DMS79 treated with DMSO at 0.1 percent for 48 hours (cell line): ENCODE measurements at regions not wholly inside any gene's neighbourhood (a gene's known extent, or its start where the extent isn't known, plus 50 kb on each side); places are given as distances from the start of the nearest gene placed in this dataset.
"Not testable (repeated sequence)": the region's sequence is repeated elsewhere in the genome, so short reads cannot be mapped to it uniquely, and the experiment has no call there.

ENCODE experiments used
- DNase-seq: peaks from one replicate; lab custom pipeline; 2025; lab: John Stamatoyannopoulos, UW

DNA sequence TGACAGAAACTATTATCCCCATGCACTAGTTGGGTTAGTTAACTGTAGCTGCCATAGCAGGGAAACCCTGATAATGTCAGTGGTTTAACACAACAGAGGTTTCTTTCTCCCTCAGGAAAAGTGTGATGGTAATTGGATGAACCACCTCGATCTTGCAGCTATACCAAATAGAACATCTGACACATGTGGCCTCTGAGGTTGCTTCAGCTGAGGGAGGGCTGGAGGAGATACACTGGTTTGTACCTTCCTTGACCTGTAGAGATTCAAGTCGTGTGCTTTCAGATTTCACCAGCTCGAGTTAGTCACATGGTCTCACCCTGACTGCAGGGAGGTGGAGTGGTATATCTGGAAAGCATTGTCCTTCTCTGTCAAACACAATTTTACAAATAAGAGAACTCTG is 147.2 kb upstream of the SFRP2 start:
- DNase-seq = no peak

DNA sequence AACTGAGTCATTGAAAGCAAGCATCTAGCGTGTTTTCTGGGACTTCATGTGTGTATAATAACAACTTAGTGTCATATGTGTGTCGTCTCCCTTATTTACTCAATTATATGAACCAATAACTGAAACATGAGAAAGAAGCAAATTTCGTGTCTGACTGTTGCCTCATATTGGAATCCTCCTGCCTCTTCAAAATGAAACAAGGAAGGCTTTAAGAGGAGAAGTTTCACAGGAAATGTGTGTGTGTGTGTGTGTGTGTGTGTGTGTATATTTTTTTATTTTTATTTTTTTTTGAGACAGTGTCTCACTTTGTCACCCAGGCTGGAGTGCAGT is 145.8 kb upstream of the SFRP2 start:
- no peak for DNase-seq

DNA sequence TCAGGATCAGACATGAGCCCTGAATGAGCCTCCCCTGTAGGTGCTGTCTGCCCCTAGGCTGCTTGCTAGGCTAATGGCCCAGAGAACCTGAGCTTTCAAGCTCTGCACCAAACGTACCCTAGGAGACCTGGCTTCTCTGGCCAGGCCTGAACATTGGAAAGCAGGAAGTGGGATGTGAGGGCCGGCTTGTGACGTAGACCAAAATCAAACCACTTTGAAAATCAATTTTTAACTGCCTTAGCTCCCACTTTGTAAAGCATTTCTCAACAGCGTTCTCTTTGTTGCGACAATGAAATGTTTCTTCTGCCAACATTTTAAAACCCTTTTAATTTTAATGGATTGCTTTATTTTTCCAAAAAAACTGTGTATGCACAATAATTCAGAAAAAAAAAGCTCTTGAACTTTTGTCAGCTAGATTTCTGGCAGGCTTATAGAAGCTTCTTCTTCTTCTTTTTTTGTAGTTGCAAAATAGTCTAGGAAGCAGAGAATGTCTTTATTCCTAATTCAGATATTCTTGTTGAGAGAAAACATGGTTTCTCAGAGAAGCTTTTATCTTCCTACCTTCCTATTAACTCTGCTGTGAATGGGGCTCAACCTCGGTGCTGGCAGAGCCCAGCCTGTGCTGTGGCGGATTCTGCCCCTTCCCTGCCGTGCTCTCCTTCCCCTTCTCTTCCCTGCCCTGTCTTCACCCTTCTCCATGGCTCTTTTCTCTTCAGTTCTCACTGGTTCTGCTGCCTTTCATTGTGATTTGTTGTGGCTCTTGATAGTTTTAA is 145.2 kb upstream of the SFRP2 start:
- no peak for DNase-seq

DNA sequence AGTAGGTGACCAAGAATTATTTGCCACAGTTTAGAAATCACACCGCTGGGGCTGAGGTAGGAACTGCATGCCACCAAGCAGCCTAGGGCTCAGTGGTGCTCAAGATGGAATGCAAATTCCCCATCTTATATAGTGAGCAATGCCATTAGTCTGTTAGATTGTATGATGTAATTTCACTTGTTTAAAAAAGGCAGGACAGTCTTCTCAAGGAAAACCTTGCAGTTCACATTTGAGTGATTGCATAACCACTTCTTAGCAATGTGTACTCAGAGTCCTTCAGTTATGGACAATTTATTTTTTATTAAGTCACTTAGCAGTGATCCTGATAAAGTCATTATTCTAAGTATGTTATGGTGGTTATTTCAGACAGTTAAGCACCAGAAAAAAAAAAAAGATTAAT is 142.9 kb upstream of the SFRP2 start:
- peak; percentile 15 for DNase-seq

DNA sequence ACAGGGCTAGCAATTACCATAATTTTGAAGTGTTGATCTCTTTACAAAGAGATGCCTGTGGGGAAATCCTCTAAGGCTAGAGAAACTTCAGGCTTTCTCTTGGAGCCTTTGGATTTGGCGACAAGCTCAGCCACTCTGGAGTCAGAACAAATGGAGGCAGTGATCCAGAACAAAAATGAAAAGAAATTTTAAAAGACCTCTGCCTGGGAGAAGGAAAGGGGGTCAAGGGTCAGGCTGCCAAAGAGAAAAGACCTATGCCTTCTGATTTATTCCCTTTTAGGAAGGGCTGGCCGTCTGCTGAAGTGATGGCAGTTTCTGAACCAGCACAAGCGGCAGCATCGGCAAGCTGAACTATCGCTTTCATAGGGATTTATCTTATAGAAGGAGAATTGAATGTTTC is 140.8 kb upstream of the SFRP2 start:
- DNase-seq = no peak

GRCh38 chr4:153927451-153927850 is 138.6 kb upstream of the SFRP2 start:
- no peak for DNase-seq

- DNase-seq = no peak
Observed at GRCh38 chr4:153922148-153922547, 133.3 kb upstream of the SFRP2 start.

DNA sequence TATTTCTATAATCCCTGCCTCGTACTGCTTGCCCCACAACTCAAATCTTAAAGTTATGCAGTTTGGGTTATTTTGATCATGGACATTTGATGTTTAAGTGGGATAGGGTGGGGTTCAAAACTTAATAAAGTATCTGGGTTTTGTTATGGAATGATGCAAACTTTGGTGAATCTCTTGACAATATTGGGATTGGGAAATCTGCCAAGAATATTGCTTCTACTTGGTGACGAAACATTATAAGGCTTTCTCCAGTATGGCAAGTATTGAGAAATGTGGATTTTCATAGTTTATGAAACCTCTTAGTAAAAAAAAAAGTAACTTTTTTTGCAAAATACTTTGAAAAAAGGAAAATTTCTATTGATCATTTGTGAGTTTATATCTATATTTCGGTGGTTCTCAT is 130.8 kb upstream of the SFRP2 start:
- no peak for DNase-seq

GRCh38 chr4:153916273-153916755 is 127.4 kb upstream of the SFRP2 start:
- no peak for DNase-seq

GRCh38 chr4:153912301-153912700 is 123.4 kb upstream of the SFRP2 start:
- DNase-seq = no peak

DNA sequence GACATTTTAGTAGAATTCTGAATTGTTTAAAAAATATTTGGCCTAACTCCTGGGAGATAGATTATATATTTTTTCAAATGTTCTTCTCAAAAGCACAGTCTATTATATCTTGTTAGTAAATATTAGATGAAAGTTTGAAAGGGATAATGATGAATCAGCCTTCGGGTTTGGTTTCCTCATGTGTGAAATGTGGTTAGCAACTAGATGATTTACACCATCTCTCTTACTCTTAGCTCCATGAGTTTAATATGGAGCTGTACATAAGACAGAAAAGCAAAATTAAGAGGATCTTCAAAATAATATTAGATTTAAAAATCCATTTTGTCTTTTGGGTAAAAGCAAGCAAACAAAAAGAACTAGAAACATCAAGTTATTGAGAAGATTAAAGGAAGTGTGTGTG is 120.8 kb upstream of the SFRP2 start:
- no peak for DNase-seq

- DNase-seq = no peak
Observed at GRCh38 chr4:153906231-153906630, 117.3 kb upstream of the SFRP2 start.

DNA sequence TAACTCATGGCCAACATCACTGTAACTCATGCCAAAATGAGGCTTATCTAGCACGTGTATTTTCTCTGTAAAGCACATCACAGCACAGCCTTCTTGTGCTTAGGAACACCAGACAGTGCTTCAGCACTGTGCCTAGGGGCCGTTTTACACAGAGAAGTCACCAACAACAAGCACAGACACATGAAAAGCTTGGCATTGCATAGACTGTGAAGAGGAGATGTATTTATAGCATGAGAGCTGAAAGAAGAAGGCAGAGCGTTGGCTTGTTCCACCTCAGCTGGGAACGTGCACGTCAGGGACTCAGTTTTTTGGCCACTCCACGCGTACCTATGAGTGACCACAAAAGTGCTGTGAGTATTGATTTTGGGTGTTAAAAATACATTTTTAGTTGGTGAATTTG is 116.3 kb upstream of the SFRP2 start:
- no peak for DNase-seq

DNA sequence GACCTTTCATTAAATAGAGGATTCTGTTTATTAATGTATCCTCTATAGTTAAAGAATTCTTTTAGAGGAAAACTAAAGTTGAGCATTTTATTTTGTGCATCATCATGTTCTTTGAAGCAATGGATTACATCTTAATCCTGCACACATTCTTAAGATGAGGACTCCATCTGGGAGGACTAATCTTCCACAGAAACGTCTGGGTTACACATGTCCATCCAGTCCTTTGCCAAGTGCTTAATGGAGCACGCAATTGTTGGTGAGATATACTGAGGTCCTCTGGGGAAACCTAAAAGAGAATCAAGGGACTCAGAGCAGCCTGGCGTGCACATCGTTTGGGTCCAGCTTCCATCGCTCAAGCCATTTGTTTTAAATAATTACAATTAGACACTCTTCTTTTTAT is 115.1 kb upstream of the SFRP2 start:
- no peak for DNase-seq

- no peak for DNase-seq
Observed at GRCh38 chr4:153901220-153901619, 112.3 kb upstream of the SFRP2 start.

- no peak for DNase-seq
Observed at GRCh38 chr4:153900426-153900825, 111.5 kb upstream of the SFRP2 start.

DNA sequence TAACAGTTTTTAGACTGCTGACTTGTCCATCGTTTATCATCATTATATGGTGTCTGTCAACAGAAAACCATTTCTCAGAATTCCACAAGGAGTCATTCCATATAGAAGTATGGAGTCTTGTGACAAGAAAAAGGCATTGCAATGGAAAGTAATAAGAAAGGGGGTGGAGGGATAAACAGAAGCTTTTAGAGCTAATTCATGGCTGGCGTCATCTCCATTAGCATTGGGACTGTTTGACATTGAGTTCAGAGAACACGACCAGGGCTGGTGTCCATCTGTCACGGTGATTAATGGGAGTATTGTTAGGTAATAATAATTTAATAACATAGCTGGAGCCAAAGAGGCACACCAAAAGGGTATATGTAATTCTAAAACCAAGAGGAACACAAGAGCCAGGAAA is 101.9 kb upstream of the SFRP2 start:
- no peak for DNase-seq

GRCh38 chr4:153887217-153887616 is 98.3 kb upstream of the SFRP2 start:
- DNase-seq = no peak

GRCh38 chr4:153884325-153884724 is 95.4 kb upstream of the SFRP2 start:
- no peak for DNase-seq

DNA sequence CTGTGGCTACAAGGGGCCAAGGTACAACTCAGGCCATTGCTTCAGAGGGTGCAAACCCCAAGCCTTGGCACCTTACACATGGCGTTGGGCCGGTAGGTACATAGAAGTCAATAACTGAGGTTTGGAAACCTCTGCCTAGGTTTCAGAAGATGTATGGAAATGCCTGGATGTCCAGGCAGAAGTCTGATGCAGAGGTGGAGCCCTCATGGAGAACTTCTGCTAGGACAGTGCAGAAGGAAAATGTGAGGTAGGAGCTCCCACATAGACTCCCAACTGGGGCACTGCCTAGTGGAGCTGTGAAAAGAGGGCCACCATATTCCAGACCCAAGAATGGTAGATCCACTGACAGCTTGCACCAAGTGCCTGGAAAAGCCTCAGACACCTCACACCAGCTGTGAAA is 92.1 kb upstream of the SFRP2 start:
- DNase-seq = no peak

DNA sequence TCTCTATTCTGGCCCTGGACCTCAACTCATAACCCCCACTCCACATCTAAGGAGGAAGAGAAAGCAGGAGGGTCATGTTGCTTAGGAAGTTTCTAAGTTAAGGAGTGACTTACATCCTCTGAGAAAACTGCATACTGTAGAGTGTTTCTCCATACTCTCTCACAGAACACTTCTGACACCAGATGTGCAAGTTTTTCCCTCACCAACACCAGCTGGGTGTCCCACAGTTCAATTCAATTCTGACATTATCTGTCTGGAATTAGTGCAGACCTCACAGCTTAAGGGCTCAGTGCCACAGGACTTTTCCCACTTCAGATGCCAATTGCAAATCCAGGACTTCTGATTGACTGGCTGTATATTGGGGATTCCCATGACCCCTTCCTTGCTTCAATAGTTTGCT is 89.0 kb upstream of the SFRP2 start:
- DNase-seq = no peak

GRCh38 chr4:153873741-153874140 is 84.9 kb upstream of the SFRP2 start:
- DNase-seq = no peak

GRCh38 chr4:153866766-153867165 is 77.9 kb upstream of the SFRP2 start:
- not testable (repeated sequence) for DNase-seq

- DNase-seq = no peak
Observed at GRCh38 chr4:153852501-153852900, 63.6 kb upstream of the SFRP2 start.
